HepG2 (cell line): ENCODE measurements at regions not wholly inside any gene's neighbourhood (a gene's known extent, or its start where the extent isn't known, plus 50 kb on each side); places are given as distances from the start of the nearest gene placed in this dataset.

Experiments
- EED ChIP-seq: sonication (generic); formaldehyde crosslinking; IDR thresholded peaks from 2 replicates; pipeline ENCODE4 v1.5.0; 2020; ENCODE audit warnings: mild to moderate bottlenecking, missing genetic modification reagents
- HOXA5 ChIP-seq: sonication (generic); formaldehyde crosslinking; IDR thresholded peaks from 2 replicates; pipeline ENCODE4 v1.4.0; 2020; ENCODE audit warnings: missing genetic modification reagents
- KLF12 ChIP-seq: sonication (generic); formaldehyde crosslinking; IDR thresholded peaks from 2 replicates; pipeline ENCODE4 v1.4.0; 2020; ENCODE audit warnings: missing genetic modification reagents, borderline replicate concordance
- SAFB2 ChIP-seq: sonication (generic); formaldehyde crosslinking; IDR thresholded peaks from 2 replicates; pipeline ENCODE4 v1.5.1; 2020; ENCODE audit warnings: missing genetic modification reagents, low read depth, mild to moderate bottlenecking, borderline replicate concordance
- TBP ChIP-seq: sonication (generic); formaldehyde crosslinking; IDR thresholded peaks from 2 replicates; pipeline ENCODE4 v1.5.0; 2020; ENCODE audit warnings: missing genetic modification reagents
- THYN1 ChIP-seq: sonication (generic); formaldehyde crosslinking; IDR thresholded peaks from 2 replicates; pipeline ENCODE4 v1.8.1; 2023; ENCODE audit warnings: low read depth, mild to moderate bottlenecking, moderate library complexity, missing genetic modification reagents, borderline replicate concordance
- ZKSCAN1 ChIP-seq: fragments of 150-350 bp; IDR thresholded peaks from 2 replicates; pipeline ENCODE4 v1.6.1; 2014; ENCODE audit warnings: low read length
- ZNF614 ChIP-seq: IDR thresholded peaks from 2 replicates; pipeline ENCODE4 v1.6.1; 2018; ENCODE audit warnings: missing biosample characterization, missing genetic modification reagents, inconsistent platforms, borderline replicate concordance
- ZNF775 ChIP-seq: sonication (generic); formaldehyde crosslinking; IDR thresholded peaks from 2 replicates; pipeline ENCODE4 v1.4.0; 2020; ENCODE audit warnings: missing genetic modification reagents, mild to moderate bottlenecking, moderate library complexity, borderline replicate concordance
- ZNF878 ChIP-seq: sonication (generic); formaldehyde crosslinking; IDR thresholded peaks from 2 replicates; pipeline ENCODE4 v1.8.1; 2023; ENCODE audit warnings: mild to moderate bottlenecking, missing genetic modification reagents, moderate library complexity
- TF ChIP-seq, protein P1 (sequence below), 2 experiments: fragments of 450-650 bp in 1 of 2; sonication (generic) in 1 of 2; formaldehyde crosslinking in 1 of 2; IDR thresholded peaks; 2 replicates each; pipeline versions ENCODE4 v1.6.1 to v1.8.0; 2016 to 2022; ENCODE audit warnings: antibody characterized with exemption in 1 of 2, mild to moderate bottlenecking in 1 of 2, missing genetic modification reagents in 1 of 2
- TF ChIP-seq, protein P2 (sequence below): sonication (generic); formaldehyde crosslinking; conservative IDR thresholded peaks from 2 replicates; pipeline ENCODE4 v1.8.0; 2022; ENCODE audit warnings: missing genetic modification reagents
- TF ChIP-seq, protein P3 (sequence below): sonication (generic); formaldehyde crosslinking; IDR thresholded peaks from 2 replicates; pipeline ENCODE4 v1.5.0; 2020; ENCODE audit warnings: mild to moderate bottlenecking, low read depth, missing genetic modification reagents, borderline replicate concordance
- TF ChIP-seq, protein P4 (sequence below): IDR thresholded peaks from 2 replicates; pipeline ENCODE4 v1.6.1; 2016

DNA sequence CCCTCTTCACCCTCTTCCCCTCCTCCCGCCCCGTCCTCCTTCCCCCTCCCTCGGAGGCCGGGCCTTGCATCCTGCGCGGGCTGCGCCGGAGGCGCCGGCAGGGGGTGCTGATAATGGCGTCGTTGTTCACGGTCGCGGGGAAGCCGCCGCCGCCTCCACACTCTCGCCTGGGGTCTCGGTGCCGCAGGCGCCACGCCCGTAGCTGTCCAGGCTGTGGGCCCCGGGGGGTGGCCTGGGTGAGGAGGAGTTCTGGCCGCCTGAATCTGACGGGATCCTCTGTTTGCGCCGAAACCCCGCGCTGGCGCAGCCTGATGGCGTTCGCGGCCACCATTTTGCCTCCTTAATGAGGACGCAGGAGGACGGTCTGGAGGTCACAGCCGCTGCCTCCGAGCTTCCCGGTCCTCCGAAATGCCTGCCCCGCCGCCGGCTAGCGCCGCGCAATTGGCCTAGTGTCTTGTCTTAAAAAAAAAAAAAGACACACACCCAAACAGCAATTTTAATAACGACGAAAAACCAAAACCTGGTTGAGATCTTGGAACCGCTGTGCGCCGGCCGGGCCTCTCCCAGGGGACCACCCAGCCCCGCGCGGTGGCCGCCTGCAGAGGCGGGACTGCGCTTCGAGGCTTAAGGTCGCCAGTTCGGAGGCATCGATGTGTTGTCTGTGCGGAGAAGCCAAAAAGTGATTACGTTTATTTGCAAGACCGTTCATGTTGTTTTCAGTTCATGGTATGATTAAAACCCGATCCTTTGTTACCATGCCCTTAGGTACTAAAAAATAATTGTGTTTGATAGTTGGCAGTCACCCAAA lies 106.6 kb upstream of the HNRNPU start (continued):
- TF ChIP-seq, protein P1, sequence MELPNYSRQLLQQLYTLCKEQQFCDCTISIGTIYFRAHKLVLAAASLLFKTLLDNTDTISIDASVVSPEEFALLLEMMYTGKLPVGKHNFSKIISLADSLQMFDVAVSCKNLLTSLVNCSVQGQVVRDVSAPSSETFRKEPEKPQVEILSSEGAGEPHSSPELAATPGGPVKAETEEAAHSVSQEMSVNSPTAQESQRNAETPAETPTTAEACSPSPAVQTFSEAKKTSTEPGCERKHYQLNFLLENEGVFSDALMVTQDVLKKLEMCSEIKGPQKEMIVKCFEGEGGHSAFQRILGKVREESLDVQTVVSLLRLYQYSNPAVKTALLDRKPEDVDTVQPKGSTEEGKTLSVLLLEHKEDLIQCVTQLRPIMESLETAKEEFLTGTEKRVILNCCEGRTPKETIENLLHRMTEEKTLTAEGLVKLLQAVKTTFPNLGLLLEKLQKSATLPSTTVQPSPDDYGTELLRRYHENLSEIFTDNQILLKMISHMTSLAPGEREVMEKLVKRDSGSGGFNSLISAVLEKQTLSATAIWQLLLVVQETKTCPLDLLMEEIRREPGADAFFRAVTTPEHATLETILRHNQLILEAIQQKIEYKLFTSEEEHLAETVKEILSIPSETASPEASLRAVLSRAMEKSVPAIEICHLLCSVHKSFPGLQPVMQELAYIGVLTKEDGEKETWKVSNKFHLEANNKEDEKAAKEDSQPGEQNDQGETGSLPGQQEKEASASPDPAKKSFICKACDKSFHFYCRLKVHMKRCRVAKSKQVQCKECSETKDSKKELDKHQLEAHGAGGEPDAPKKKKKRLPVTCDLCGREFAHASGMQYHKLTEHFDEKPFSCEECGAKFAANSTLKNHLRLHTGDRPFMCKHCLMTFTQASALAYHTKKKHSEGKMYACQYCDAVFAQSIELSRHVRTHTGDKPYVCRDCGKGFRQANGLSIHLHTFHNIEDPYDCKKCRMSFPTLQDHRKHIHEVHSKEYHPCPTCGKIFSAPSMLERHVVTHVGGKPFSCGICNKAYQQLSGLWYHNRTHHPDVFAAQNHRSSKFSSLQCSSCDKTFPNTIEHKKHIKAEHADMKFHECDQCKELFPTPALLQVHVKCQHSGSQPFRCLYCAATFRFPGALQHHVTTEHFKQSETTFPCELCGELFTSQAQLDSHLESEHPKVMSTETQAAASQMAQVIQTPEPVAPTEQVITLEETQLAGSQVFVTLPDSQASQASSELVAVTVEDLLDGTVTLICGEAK (IDR thresholded peaks at IDR 0.05), result no peak
- TF ChIP-seq, protein P1 (CRISPR knock-in tag; IDR thresholded peaks at IDR 0.05), result peak; percentile 73
- TF ChIP-seq THYN1 (CRISPR knock-in tag), result 0 out of 2 replicates have a peak, but pooled peaks have one; percentile 25
- 0 out of 2 replicates have a peak, but pooled peaks have one; percentile 15 for TF ChIP-seq ZNF878 (CRISPR knock-in tag)
- no peak for TF ChIP-seq ZNF775 (CRISPR knock-in tag)
- no peak; the same call in 1 of the 2 replicates for TF ChIP-seq HOXA5
- TF ChIP-seq KLF12 (CRISPR knock-in tag), result peak; percentile 49
- 0 out of 2 replicates have a peak, but pooled peaks have one; percentile 72 for TF ChIP-seq SAFB2 (CRISPR knock-in tag)
- TF ChIP-seq, protein P2, sequence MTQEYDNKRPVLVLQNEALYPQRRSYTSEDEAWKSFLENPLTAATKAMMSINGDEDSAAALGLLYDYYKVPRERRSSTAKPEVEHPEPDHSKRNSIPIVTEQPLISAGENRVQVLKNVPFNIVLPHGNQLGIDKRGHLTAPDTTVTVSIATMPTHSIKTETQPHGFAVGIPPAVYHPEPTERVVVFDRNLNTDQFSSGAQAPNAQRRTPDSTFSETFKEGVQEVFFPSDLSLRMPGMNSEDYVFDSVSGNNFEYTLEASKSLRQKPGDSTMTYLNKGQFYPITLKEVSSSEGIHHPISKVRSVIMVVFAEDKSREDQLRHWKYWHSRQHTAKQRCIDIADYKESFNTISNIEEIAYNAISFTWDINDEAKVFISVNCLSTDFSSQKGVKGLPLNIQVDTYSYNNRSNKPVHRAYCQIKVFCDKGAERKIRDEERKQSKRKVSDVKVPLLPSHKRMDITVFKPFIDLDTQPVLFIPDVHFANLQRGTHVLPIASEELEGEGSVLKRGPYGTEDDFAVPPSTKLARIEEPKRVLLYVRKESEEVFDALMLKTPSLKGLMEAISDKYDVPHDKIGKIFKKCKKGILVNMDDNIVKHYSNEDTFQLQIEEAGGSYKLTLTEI (CRISPR knock-in tag), result no peak
- TF ChIP-seq, protein P3, sequence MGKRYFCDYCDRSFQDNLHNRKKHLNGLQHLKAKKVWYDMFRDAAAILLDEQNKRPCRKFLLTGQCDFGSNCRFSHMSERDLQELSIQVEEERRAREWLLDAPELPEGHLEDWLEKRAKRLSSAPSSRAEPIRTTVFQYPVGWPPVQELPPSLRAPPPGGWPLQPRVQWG (CRISPR knock-in tag), result no peak
- TF ChIP-seq, protein P4, sequence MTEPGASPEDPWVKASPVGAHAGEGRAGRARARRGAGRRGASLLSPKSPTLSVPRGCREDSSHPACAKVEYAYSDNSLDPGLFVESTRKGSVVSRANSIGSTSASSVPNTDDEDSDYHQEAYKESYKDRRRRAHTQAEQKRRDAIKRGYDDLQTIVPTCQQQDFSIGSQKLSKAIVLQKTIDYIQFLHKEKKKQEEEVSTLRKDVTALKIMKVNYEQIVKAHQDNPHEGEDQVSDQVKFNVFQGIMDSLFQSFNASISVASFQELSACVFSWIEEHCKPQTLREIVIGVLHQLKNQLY (CRISPR knock-in tag), result no peak
- TF ChIP-seq ZKSCAN1, result no peak
- TF ChIP-seq EED, result peak; percentile 48; the same call in 1 of the 2 replicates
- peak; percentile 76; the same call in 1 of the 2 replicates for TF ChIP-seq ZNF614 (CRISPR knock-in tag)
- TF ChIP-seq TBP, result no peak
